HUES48 (cell line): ENCODE measurements at regions not wholly inside any gene's neighbourhood (a gene's known extent, or its start where the extent isn't known, plus 50 kb on each side); places are given as distances from the start of the nearest gene placed in this dataset.
"Not testable (repeated sequence)": the region's sequence is repeated elsewhere in the genome, so short reads cannot be mapped to it uniquely, and the experiment has no call there.

Experiments used
- H3K27ac ChIP-seq: one replicate; pipeline ENCODE4 v1.7.0; 2013; ENCODE audit warnings: low read depth, low read length, inconsistent platforms
- H3K27me3 ChIP-seq: 2 replicates; pipeline ENCODE4 v1.6.1; 2013; ENCODE audit warnings: mild to moderate bottlenecking, low read length; ENCODE audit not compliant: control insufficient read depth, insufficient read depth
- H3K36me3 ChIP-seq: 2 replicates; pipeline ENCODE4 v1.6.1; 2013; ENCODE audit warnings: low read length; ENCODE audit not compliant: control insufficient read depth, insufficient read depth
- H3K4me1 ChIP-seq: 2 replicates; pipeline ENCODE4 v1.6.1; 2013; ENCODE audit warnings: mild to moderate bottlenecking, low read length; ENCODE audit not compliant: control insufficient read depth, insufficient read depth
- H3K4me3 ChIP-seq: 2 replicates; pipeline ENCODE4 v1.5.1; 2013; ENCODE audit warnings: mild to moderate bottlenecking, low read depth, low read length
- H3K9ac ChIP-seq: 2 replicates; pipeline ENCODE4 v1.6.1; 2013; ENCODE audit warnings: mild to moderate bottlenecking, low read depth, low read length, moderate library complexity
- H3K9me3 ChIP-seq: 2 replicates; pipeline ENCODE4 v1.6.1; 2013; ENCODE audit warnings: low read length; ENCODE audit not compliant: control insufficient read depth, insufficient read depth

GRCh38 chr2:111290370-111290769, 169.7 kb downstream of the BCL2L11 start:
- H3K27ac ChIP-seq, H3K36me3 ChIP-seq, H3K4me3 ChIP-seq, H3K9me3 ChIP-seq, H3K27me3 ChIP-seq, H3K9ac ChIP-seq, H3K4me1 ChIP-seq: not testable (repeated sequence)

GRCh38 chr2:111291566-111291965, 170.9 kb downstream of the BCL2L11 start:
- H3K9ac ChIP-seq, H3K4me3 ChIP-seq, H3K27me3 ChIP-seq, H3K36me3 ChIP-seq, H3K4me1 ChIP-seq, H3K9me3 ChIP-seq, H3K27ac ChIP-seq: not testable (repeated sequence)

GRCh38 chr2:111292232-111292968, 171.7 kb downstream of the BCL2L11 start:
- not testable (repeated sequence) for H3K27me3 ChIP-seq, H3K4me1 ChIP-seq, H3K9me3 ChIP-seq, H3K27ac ChIP-seq, H3K36me3 ChIP-seq, H3K4me3 ChIP-seq, H3K9ac ChIP-seq

GRCh38 chr2:111294699-111295098, 174.0 kb downstream of the BCL2L11 start:
- H3K4me1 ChIP-seq, H3K27me3 ChIP-seq, H3K36me3 ChIP-seq, H3K9ac ChIP-seq, H3K27ac ChIP-seq, H3K9me3 ChIP-seq, H3K4me3 ChIP-seq: not testable (repeated sequence)

- H3K27me3 ChIP-seq, H3K36me3 ChIP-seq, H3K9ac ChIP-seq, H3K4me1 ChIP-seq, H3K4me3 ChIP-seq, H3K27ac ChIP-seq, H3K9me3 ChIP-seq: not testable (repeated sequence)
Observed at GRCh38 chr2:111296122-111296804, 175.5 kb downstream of the BCL2L11 start.

GRCh38 chr2:111297128-111297527, 176.4 kb downstream of the BCL2L11 start:
- not testable (repeated sequence) for H3K9ac ChIP-seq, H3K4me3 ChIP-seq, H3K27ac ChIP-seq, H3K9me3 ChIP-seq, H3K36me3 ChIP-seq, H3K27me3 ChIP-seq, H3K4me1 ChIP-seq

- not testable (repeated sequence) for H3K9ac ChIP-seq
Observed at GRCh38 chr2:111298927-111299326, 178.2 kb downstream of the BCL2L11 start.

GRCh38 chr2:111299635-111300034, 178.9 kb downstream of the BCL2L11 start:
- not testable (repeated sequence) for H3K27ac ChIP-seq, H3K4me3 ChIP-seq

More at GRCh38 chr2:111298927-111299326, 178.2 kb downstream of the BCL2L11 start:
- not testable (repeated sequence) for H3K27ac ChIP-seq, H3K4me3 ChIP-seq, H3K4me1 ChIP-seq, H3K36me3 ChIP-seq, H3K9me3 ChIP-seq, H3K27me3 ChIP-seq

GRCh38 chr2:111301677-111302076, 181.0 kb downstream of the BCL2L11 start:
- not testable (repeated sequence) for H3K9me3 ChIP-seq, H3K4me3 ChIP-seq, H3K9ac ChIP-seq, H3K27me3 ChIP-seq, H3K4me1 ChIP-seq, H3K36me3 ChIP-seq, H3K27ac ChIP-seq

More at GRCh38 chr2:111299635-111300034, 178.9 kb downstream of the BCL2L11 start:
- not testable (repeated sequence) for H3K9ac ChIP-seq, H3K9me3 ChIP-seq, H3K27me3 ChIP-seq, H3K4me1 ChIP-seq, H3K36me3 ChIP-seq

GRCh38 chr2:111302397-111303218, 181.9 kb downstream of the BCL2L11 start:
- not testable (repeated sequence) for H3K9ac ChIP-seq, H3K27me3 ChIP-seq, H3K36me3 ChIP-seq, H3K4me3 ChIP-seq, H3K4me1 ChIP-seq, H3K27ac ChIP-seq, H3K9me3 ChIP-seq

GRCh38 chr2:111307302-111307701, 186.6 kb downstream of the BCL2L11 start:
- not testable (repeated sequence) for H3K27ac ChIP-seq, H3K4me3 ChIP-seq, H3K4me1 ChIP-seq, H3K27me3 ChIP-seq, H3K36me3 ChIP-seq, H3K9me3 ChIP-seq, H3K9ac ChIP-seq
